Activated CD4-positive, alpha-beta T cell treated with anti-CD3 and anti-CD28 coated beads for 24 hours (primary cell): ENCODE measurements at regions not wholly inside any gene's neighbourhood (a gene's known extent, or its start where the extent isn't known, plus 50 kb on each side); places are given as distances from the start of the nearest gene placed in this dataset.
"Not testable (repeated sequence)": the region's sequence is repeated elsewhere in the genome, so short reads cannot be mapped to it uniquely, and the experiment has no call there.

Source experiments
- DNase-seq, 2 donors: peaks; one replicate each; pipeline ENCODE4 v3.0.0-alpha.2; 2020; ENCODE audit warnings: low read depth in 2 of 2

GRCh38 chr2:146602856-146603255 is 1242.0 kb upstream of the ACVR2A start:
- no peak for DNase-seq

- DNase-seq: no peak
Observed at GRCh38 chr2:146602383-146602782, 1242.4 kb upstream of the ACVR2A start.

- no peak for DNase-seq
Observed at GRCh38 chr2:146598791-146599190, 1246.0 kb upstream of the ACVR2A start.

- no peak for DNase-seq
Observed at GRCh38 chr2:146597291-146597690, 1247.5 kb upstream of the ACVR2A start.

GRCh38 chr2:146591908-146592307 is 1252.9 kb upstream of the ACVR2A start:
- no peak for DNase-seq

- no peak for DNase-seq
Observed at GRCh38 chr2:146587291-146587713, 1257.5 kb upstream of the ACVR2A start.

GRCh38 chr2:146584316-146584715 is 1260.5 kb upstream of the ACVR2A start:
- DNase-seq: no peak

- DNase-seq: no peak
Observed at GRCh38 chr2:146579147-146579930, 1265.5 kb upstream of the ACVR2A start.

GRCh38 chr2:146576339-146577111 is 1268.3 kb upstream of the ACVR2A start:
- DNase-seq: no peak

- no peak for DNase-seq
Observed at GRCh38 chr2:146572598-146572997, 1272.2 kb upstream of the ACVR2A start.

- no peak for DNase-seq
Observed at GRCh38 chr2:146561996-146562395, 1282.8 kb upstream of the ACVR2A start.

GRCh38 chr2:146547236-146547635 is 1297.6 kb upstream of the ACVR2A start:
- DNase-seq: no peak

GRCh38 chr2:146544701-146545100 is 1300.1 kb upstream of the ACVR2A start:
- DNase-seq: no peak

- DNase-seq: no peak
Observed at GRCh38 chr2:146541896-146542295, 1302.9 kb upstream of the ACVR2A start.

GRCh38 chr2:146540271-146540932 is 1304.4 kb upstream of the ACVR2A start:
- DNase-seq: no peak

GRCh38 chr2:146539739-146540138 is 1305.1 kb upstream of the ACVR2A start:
- not testable (repeated sequence) for DNase-seq

- DNase-seq: no peak
Observed at GRCh38 chr2:146537477-146537876, 1307.4 kb upstream of the ACVR2A start.

GRCh38 chr2:146532509-146533147 is 1312.2 kb upstream of the ACVR2A start:
- DNase-seq: no peak

GRCh38 chr2:146532009-146532408 is 1312.8 kb upstream of the ACVR2A start:
- no peak for DNase-seq

- no peak for DNase-seq
Observed at GRCh38 chr2:146530886-146531285, 1313.9 kb upstream of the ACVR2A start.

GRCh38 chr2:146527166-146527565 is 1317.7 kb upstream of the ACVR2A start:
- DNase-seq: no peak

- DNase-seq: no peak
Observed at GRCh38 chr2:146523196-146523595, 1321.6 kb upstream of the ACVR2A start.
